GM04503 (cell line): ENCODE measurements at regions not wholly inside any gene's neighbourhood (a gene's known extent, or its start where the extent isn't known, plus 50 kb on each side); places are given as distances from the start of the nearest gene placed in this dataset.

ENCODE experiments used
- DNase-seq: peaks from one replicate; pipeline ENCODE4 v3.0.0-alpha.2; 2012; ENCODE audit warnings: low read depth

DNA sequence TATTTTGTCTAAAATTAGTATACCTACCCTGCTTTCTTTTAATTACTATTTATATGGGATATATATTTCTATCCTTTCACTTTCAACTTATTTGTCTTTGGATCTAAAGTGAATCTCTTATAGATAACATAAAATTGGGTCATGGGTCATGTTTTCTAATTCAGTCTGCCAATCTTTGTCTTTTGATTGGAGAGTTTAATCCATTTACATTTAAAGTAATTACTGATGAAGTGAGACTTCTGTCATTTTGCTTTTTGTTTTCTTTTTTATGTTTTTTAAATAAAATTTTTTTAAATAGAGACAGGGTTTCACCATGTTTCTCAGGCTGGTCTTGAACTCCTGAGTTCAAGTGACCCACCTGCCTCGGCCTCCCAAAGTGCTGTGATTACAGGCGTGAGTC is 50.5 kb upstream of the PRDM1 start:
- DNase-seq = no peak

DNA sequence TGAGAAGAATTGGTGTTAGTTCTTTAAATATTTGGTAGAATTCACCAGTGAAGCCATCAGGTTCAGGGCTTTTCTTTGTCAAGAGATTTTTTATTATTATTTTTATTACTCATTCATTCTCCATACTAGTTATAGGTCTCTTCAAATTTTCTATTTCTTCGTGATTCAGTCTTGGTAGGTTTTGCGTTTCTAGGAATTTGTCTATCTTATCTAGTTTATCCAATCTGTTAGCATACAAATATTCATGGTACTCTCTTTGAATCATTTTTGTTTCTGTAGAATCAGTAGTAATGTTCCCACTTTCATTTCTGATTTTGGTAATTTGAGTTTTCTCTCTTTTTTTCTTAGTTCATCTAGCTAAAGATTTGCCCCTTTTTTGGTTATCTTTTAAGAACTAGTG is 52.3 kb upstream of the PRDM1 start:
- DNase-seq = no peak

DNA sequence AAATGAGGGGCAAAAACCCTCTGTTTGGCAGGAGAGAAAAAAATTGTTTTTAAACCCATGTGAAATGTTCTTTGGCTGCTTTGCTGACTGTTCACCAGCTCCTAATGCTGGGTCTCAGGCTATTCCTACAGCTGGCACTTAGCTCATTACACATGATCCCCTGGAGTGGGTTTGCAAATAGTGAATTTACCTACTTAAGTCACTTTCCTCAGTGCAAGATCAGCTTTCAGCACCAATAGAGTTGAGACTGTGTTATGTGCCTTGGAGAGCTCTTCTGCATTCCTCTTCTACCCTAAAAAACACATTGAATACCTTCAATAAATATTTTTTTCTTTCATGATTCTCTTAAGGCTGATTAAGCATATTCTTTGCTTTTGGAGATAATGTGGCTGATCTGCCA is 58.4 kb upstream of the PRDM1 start:
- DNase-seq = no peak

DNA sequence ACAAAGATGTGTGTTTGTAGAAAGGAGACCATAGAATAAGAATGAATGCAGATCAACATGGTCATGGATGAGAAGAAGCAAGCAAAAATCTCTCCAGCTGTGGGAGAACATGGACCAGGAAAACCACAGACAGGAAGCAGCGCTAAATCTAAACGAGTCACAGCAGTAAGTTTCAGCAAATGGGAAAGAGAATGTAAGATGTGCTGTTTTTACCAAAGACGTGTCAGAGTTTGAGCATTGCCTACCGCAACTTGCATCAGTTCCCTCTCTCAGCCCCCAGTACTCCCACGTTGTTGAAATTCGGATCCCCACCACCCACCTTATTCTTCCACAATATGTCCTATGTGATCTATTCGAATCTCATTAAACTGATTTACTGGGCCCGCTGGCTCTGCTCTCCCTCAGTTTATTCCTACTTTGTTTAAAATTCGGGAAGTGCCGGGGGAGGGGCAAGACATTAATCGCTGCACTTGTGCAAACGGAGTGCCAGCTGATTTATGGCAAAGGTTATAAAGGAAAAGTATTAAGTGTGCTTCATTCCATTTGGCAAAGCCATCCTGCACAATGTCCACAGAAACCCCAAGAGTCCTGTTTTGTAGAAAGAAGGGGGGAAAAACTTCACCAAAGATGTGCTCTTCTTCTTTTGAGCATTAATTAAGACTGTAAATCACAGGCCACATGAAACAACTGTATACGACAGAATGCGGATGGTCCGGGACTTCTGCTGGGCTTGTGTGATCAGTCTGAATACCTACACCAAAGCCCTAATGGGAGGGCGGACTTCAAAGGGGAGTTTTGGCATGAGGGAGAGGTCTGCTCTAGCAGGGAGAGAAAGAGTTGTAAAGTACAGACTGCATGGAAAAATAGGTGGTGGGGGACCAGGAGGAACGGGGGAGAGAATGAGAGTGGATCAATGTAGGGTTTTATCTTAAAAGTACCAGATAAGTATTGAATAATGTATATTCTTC is 59.1 kb upstream of the PRDM1 start:
- DNase-seq = no peak

DNA sequence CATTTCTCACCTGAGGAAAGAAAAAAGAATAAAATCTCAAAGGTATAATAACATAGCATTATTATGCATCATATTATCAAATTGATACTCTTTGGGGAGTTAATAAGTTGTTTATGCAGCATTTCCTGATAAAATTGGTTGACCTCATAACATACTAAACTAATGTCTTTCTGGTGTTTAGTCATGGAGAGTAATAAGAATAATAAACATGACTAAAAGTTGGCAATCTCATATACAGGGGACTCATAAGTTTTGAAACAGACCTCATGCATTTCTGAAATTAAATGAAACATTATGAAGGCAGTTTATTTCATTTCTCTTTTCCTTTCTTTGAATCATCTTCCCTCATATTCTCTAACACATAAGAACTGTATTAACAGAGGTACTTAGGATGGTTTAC is 60.5 kb upstream of the PRDM1 start:
- no peak for DNase-seq

DNA sequence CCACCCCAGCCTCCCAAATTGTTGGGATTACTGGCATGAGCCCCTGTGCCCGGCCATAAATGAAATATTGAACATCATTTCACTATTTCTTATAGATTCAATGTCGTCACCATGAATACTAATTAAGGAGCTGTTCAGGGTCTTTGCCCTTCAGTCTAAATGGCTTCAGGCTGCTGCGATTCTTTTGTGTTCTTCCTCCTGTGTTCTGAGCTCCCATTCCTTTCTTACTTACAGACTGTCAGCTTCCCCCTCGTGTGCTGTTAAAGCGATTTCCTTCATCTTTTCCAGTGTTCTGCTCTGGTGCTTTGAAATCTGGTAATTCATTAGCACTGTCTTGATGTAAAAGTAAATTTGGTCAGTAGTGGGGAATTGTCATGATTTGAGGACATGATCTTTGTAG is 63.3 kb upstream of the PRDM1 start:
- DNase-seq = no peak

DNA sequence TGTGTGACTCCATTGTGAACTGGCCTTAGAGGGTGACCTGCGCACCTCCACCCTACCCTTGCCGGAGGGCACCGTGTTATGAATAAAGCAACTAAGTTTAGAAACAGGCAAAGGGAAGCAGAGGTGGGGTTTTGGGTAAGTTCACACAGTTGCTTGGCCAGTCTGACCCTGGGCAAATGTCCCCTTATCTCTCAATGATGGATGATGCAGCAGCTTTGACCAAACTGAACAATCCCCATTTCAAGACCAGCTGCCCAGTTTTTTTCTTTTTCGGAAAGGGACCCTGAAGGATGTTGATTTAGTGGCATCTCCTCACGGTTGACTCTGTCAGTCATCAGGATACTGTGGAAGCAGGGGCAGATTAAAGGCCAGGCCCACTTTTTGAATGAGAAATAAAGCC is 68.7 kb upstream of the PRDM1 start:
- no peak for DNase-seq

DNA sequence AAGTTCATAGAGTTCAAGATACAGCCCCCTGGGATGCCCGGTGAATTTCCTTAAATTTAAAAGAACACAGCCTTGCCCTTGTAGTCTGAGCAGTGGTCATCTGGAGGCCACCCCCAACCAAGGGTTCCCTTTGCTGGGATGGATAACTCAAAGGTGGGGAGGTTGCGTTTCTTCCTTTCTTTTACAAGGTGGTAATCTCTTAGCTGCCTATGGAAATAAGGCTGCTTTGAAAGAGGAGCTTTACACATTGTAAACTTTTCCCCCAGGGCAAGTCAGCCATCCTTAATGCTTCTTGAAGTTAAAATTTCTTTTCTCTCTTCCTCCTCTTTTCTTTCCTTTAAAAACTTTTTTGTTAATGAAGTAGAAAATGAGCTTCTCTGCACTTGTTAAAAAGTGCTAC is 71.2 kb upstream of the PRDM1 start:
- no peak for DNase-seq

DNA sequence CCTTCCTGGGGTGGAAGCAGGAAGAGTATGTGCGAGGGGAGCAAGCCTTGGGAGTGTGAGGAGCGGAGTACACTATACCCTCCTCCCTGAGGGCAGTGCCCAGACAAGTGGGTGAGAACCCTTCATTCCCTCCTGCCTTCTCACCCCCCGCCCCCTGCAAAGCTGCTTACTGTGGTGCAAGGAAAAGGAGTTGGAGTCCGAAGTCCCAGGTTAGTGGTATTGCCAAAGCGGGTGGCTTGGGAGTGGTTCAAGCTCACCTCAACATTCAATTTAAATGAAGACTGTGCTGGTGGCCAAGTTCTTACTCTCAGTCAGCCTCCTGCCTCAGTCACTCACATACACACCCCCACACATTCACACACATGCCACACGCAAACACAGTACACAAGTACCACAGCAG is 74.7 kb upstream of the PRDM1 start:
- no peak for DNase-seq

DNA sequence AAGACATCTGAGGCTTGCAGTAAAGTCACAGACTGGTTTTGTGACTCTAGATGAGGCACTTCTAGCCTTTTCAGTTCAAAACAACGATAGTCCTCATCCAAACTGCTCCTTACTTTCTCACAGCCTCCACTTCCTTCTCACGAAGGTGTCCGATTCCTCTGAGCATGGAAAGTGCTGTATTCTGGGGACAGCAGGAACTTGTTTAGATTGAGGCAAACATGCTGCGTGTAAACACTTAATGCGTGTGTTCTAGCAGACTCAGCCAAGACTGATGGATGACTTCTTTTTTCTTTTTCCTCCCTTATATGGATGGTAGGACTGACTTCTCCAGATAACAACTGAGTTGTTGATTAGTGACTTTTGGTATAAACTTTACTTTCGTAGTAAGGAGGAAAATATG is 80.2 kb upstream of the PRDM1 start:
- DNase-seq = no peak

DNA sequence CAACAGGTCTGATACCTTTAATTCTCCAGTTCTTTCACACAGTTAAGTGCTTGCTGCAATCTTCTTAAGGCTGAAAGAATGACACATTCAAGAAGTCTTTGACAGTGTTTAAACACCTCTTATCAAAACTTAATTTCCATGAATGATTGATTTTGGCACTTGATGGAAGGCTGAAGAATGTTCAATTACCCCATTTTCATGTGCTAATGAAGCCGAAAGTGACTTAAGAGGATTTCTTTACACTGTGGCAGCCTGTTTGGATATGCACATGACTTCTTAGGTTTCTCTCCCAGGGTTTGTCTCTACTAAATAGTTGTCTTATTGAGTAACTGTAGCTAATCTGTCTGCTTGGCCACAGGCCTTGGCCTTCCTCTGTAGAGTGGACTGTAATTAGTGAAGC is 81.1 kb upstream of the PRDM1 start:
- DNase-seq = no peak

DNA sequence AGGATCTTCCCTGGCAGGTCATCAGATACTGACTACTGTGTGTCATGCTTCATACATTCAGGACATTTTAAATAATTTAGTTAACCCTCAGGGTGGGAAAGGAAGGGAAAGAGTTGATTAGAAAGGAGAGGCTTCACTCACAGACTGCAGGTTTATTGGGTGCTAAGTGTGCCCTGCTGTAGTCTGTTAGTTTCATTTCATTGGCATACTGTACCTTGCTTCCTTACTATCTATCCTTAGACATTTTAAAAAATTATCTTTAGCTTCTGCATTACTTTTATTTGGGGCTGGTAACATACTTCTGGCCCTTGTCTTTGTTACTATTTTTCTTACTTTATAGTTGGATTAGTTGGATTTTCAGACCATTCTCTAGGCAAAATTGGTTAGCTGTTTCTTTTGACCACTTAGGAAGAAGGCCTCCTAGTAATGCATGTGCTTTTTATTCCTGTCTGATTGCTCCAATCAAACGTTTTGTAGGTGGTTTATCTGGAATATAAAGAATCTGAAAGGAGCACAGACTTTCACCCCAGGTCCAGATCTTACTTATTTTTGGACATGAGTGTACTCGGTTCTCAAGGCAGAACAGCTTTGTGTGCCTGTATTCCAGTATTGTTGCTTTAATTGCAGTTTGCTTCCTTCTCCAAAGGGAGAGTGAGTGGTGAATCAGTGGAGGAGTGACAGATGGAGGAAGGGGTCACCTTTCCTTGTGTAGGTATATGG is 82.7 kb upstream of the PRDM1 start:
- no peak for DNase-seq

DNA sequence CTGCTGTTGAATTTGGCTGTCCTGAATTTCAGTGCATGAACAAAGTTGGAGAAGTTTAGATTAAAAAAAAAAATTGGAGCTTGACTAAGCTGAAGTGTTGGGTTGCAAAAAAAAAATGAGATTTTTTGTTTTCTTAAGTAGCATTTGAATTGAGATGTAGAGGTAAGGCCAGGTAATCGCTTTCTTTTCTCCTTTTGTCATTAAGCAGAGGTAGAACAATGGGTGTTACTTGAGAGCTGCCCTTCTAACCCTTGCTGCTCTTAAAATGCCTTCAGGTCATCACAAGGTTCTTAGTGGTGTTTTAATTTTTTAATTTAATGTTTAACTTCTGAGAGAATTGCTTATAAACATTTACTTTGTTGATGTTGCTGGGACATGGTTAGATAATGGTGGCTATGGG is 84.1 kb upstream of the PRDM1 start:
- no peak for DNase-seq

DNA sequence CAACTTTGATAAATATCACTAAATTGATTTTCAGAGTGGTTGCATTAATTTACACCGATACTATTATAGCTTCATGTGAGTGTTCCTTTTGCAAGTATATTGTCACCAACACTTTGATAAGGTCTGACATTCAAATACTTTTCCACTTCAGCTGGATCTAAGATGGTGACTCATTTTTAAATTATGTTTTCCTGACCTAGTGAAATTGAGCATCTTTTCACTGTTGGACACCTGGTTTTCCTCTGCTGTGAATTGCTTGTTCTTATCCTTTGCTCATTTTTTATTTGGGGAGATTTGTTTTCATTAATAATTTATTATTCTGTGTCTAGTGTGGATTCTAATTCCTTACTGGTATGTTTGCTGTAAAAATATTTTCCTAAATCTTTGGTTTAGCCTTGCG is 85.2 kb upstream of the PRDM1 start:
- no peak for DNase-seq

DNA sequence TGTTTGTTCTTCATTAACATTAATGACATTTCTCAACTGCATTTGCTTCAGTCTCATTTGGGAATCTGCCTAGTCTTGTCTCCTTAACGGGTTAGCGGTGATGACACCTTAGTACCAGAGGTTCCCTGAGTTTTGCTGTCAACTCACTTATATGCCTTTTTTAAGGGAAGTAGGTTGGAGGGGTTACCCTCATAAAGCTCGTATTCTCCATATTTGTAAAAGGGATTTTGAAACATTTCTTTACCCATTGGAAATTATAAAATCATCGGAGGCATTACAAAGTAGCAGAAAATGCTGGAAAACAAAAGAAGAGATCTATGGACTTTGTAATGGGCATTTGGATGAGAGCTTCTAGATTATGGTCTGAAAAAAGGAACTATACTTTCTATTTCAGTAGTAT is 88.7 kb upstream of the PRDM1 start:
- no peak for DNase-seq

DNA sequence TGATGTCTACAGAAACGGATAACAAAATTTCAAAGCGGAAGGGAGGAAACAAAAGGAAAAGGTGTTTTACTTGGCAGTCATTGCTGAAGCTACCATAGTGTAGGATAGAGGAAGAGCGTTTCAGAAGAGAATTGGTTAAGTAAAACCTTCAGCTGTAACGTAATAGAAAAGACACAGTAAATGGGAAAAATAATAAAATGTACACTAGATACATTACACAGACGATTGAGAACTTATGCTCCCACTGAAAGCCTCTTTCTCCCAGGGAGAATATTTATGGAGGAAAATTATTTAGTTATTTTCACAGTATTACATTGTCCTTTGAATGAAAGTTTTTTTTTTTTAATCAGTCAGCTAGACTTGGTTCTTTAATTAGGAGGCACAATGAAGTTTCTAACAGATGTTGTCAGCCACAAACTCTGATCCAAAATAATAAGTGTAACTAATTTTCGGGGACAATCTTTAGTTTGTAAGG is 90.7 kb upstream of the PRDM1 start:
- DNase-seq = no peak

DNA sequence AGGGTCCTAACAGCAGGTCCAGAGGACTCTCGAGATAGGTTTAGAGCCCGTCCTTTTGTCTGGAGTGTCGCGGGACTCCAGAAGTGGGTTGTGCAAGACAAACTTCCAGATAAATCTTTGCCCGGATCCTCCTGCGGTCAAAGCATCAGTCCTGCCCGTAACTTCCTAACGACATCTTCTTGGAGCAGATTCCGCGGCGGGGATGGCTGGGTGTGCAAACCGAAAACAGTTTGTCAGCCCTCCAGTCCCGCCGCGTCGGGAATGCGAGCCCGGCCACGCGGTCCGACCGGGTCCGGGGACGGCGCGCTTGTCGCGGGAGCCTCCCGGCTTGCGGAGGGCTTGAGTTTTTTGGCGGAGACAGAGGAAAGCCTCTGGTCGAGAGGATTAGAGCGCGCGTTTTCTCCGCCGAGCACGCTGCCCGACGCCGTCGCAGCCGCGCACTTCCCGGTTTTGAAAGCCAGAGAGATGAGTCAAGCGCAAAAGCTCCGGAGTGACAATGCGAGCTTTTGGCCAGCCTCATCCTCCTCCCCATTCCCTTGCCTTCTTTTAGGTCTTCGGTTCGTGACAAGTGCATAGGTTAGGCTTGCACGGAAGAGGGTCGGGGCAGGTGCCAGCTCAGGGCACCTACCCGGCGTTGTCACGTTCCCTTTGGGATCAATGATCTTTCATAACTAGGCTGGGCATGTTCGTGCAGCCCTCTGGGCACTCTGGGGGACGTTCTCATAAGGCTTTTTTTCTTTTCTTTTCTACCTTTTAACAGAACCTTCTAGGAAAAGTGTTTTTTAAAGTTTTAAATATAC is 91.3 kb upstream of the PRDM1 start:
- DNase-seq = peak; percentile 71

DNA sequence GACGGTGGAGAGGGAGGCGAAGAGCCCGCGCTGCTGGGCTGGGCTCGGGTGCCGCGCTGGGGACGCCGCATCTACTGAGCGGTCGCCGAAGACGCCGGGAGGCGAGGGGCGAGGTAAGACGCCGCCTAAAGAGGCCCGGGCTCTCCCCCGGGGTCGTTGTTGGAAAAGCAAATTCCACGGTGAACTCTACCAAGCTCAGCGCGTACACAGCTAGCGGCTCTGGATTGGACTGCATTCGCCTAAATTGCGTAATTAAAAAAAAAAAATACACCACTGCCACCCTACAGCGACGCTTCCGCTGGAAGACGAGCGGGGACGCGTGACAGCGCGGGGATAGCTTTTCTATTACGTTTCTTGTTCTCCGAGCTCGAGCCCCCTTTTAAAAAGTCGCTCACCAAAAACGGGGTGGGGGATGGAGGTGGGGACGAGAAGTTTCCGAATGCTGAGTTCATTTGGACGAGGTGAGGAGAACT is 92.0 kb upstream of the PRDM1 start:
- peak; percentile 39 for DNase-seq

DNA sequence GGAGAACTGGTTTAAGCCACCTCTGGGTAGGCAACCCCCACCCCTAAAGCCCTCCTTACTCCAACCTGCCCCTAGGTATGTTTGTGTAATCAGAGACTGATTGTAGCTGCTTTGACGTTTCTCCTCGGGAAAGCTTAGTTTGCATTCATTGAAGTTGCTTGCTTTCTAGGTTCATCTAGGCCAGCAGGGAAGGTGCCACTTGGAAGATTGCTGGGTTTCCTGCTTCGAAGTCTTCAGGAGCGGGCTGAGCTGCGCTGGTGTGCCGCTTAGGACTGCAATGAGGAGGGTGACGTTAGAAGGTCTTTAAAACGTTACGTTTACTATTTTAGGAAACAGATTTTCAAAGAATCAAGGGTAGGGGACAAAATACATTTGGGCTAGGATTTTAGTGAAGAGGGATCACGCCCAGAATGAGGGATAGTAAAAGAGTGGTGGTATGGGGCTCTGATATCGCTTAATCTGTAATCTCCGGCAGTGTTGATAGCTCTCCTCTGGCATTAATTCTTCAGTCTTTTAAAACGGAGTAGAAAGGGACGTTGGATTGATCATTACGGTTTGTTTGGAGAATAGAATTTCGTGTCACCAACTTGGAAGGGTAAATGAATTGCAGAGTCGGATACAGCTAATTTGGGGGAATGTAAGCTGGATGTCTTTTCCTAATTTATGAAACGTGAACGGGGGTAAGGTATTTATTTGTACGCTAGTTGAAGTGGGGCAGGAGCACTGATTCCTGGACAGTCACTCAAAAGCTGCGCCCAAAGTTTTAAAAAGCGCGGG is 92.6 kb upstream of the PRDM1 start:
- peak; percentile 28 for DNase-seq

DNA sequence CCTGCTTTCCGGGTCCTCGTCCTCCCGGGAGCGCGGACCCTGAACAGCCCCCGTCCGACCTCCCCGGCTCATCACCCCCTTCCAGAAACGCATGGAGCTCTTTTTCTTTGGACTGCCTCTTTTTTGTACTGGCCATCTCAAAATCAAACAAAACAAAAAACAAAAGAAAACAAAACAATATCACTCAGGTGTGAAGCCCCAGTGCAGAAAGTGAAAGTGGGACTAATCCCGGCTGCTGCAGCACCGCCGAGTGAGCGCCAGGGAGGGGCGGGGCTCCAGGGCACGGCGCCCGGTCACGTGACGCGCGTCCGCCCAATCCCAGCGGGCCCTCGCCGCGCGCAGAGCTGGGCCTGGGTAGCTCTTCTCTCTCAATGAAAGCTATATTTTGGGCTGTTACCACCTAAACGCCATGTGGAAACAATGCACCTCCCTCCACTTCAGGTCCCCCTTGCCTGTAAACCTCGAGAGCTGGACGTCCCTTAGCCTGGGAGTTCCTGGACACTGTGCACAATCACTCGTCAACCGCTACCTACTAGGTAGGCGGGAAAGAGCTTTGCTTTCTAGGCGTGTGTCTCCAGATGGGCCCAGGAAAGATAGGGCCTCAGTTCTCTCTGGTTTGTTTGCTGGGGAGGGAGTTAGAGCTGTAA is 93.7 kb upstream of the PRDM1 start:
- no peak for DNase-seq
